ENCODE measurements at regions not wholly inside any gene's neighbourhood (a gene's known extent, or its start where the extent isn't known, plus 50 kb on each side); places are given as distances from the start of the nearest gene placed in this dataset.

DNA sequence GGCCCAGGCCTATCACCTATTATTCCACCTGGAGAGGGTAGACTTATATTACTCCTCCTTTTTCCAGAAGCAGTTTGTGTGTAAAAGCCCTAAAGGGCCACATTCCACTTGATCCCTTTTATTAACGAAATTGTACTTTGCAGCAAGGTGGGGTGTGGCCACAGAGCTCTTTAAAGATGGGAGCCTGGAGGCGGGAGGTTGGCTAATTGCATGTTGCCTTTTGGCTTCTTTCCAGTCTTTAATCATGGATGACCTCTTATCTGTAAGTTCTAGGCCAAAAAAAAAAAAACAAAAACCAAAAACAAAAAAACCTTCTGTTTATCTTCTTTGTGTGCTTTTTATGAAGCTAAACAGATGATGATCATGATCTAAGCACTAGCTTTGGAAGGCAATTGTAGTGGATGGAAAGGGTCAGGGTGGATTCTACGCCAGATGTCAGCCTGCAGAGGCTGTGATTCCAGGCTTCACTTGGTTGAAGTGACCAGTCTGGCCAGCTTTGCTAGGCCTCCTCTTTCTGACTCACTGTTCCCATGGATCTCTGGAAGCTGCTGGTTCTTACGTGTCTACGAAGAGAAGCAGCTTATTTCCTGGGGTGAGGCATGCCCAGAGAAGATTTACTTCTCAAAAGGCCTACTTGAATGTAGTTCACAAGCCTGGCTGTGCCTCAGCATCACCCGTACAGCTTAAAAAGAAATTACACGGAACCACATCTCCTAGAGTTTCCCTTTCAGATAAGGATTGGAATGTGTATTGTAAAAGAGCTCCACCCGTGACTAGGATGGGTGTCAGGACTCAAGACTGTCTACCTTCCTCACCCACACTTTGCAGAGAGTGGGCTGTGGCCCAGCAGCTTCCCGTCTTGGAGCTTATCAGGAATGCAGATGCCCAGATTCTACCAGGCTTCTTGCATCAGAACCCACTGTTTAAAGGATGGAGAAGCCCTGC is 330.9 kb upstream of the C2CD4B start:
- TF ChIP-seq, protein P1, sequence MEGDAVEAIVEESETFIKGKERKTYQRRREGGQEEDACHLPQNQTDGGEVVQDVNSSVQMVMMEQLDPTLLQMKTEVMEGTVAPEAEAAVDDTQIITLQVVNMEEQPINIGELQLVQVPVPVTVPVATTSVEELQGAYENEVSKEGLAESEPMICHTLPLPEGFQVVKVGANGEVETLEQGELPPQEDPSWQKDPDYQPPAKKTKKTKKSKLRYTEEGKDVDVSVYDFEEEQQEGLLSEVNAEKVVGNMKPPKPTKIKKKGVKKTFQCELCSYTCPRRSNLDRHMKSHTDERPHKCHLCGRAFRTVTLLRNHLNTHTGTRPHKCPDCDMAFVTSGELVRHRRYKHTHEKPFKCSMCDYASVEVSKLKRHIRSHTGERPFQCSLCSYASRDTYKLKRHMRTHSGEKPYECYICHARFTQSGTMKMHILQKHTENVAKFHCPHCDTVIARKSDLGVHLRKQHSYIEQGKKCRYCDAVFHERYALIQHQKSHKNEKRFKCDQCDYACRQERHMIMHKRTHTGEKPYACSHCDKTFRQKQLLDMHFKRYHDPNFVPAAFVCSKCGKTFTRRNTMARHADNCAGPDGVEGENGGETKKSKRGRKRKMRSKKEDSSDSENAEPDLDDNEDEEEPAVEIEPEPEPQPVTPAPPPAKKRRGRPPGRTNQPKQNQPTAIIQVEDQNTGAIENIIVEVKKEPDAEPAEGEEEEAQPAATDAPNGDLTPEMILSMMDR (IDR thresholded peaks at IDR 0.05) = no peak
- TF ChIP-seq POLR2A (IDR thresholded peaks at IDR 0.05) = no peak

All from body of pancreas (tissue), 4 donors.